ENCODE measurements at regions not wholly inside any gene's neighbourhood (a gene's known extent, or its start where the extent isn't known, plus 50 kb on each side); places are given as distances from the start of the nearest gene placed in this dataset.

GRCh38 chr16:22977294-22977697, 163.3 kb downstream of the HS3ST2 start:
- TF ChIP-seq CTCF (conservative IDR thresholded peaks at IDR 0.05 in 1 of 2, IDR thresholded peaks at IDR 0.05 in 1 of 2; ENCODE audit: extremely low read depth in 1 of 2, insufficient read depth in 1 of 2, low read depth in 1 of 2, low read length in 2 of 2) (peak; percentile 40 to 58), EZH2 (IDR thresholded peaks at IDR 0.05; ENCODE audit: borderline replicate concordance, low read length) (no peak)

Data from mammary epithelial cell (primary cell).